Endothelial cell of umbilical vein (primary cell): ENCODE measurements at regions not wholly inside any gene's neighbourhood (a gene's known extent, or its start where the extent isn't known, plus 50 kb on each side); places are given as distances from the start of the nearest gene placed in this dataset.

Experiments
- EZH2 ChIP-seq: IDR thresholded peaks from 2 replicates; pipeline ENCODE4 v1.6.1; 2012; ENCODE audit warnings: borderline replicate concordance, low read depth, mild to moderate bottlenecking, moderate library complexity, low read length, inconsistent platforms; ENCODE audit not compliant: severe bottlenecking
- FOS ChIP-seq: IDR thresholded peaks from 2 replicates; pipeline ENCODE4 v1.6.1; 2011; ENCODE audit warnings: mild to moderate bottlenecking, low read length, moderate library complexity, borderline replicate concordance; ENCODE audit not compliant: insufficient read depth
- GATA2 ChIP-seq: IDR thresholded peaks from 2 replicates; pipeline ENCODE4 v1.7.0; 2011; ENCODE audit warnings: low read depth, mild to moderate bottlenecking, moderate library complexity, mixed read lengths, low read length; ENCODE audit not compliant: insufficient read length, insufficient read depth
- JUN ChIP-seq: IDR thresholded peaks from 2 replicates; pipeline ENCODE4 v1.6.1; 2011; ENCODE audit warnings: borderline replicate concordance, low read depth; ENCODE audit not compliant: insufficient read length, insufficient read depth
- MAX ChIP-seq: IDR thresholded peaks from 2 replicates; pipeline ENCODE4 v1.6.1; 2011; ENCODE audit not compliant: insufficient read depth, insufficient read length
- MYC ChIP-seq: IDR thresholded peaks from one replicate; pipeline ENCODE4 v1.6.1; 2011; ENCODE audit warnings: mild to moderate bottlenecking, low read depth, low read length
- POLR2A ChIP-seq: IDR thresholded peaks from 2 replicates; pipeline ENCODE4 v1.6.1; 2012; ENCODE audit warnings: low read depth, mild to moderate bottlenecking, control low read depth, low read length
- POLR2AphosphoS5 ChIP-seq: IDR thresholded peaks from 2 replicates; pipeline ENCODE4 v1.6.1; 2012; ENCODE audit warnings: low read depth, mild to moderate bottlenecking, control low read depth, low read length, moderate library complexity; ENCODE audit not compliant: insufficient read depth
- TF ChIP-seq, protein P1 (sequence below), 2 donors: IDR thresholded peaks; 1 replicate in 1 of 2; 2 replicates in 1 of 2; pipeline ENCODE4 v1.5.1; 2011; ENCODE audit warnings: low read length in 2 of 2, mild to moderate bottlenecking in 2 of 2, moderate library complexity in 2 of 2, control low read depth in 1 of 2, inconsistent platforms in 1 of 2, low read depth in 1 of 2; ENCODE audit not compliant: insufficient read depth in 1 of 2; ENCODE audit errors: extremely low read depth in 1 of 2

GRCh38 chr5:18375641-18376040 lies 741.4 kb downstream of the TAF11L14 start:
- TF ChIP-seq POLR2AphosphoS5 (no peak), POLR2A (no peak), MYC (no peak), EZH2 (no peak), JUN (no peak), FOS (no peak), MAX (no peak), GATA2 (no peak)
- TF ChIP-seq, protein P1, sequence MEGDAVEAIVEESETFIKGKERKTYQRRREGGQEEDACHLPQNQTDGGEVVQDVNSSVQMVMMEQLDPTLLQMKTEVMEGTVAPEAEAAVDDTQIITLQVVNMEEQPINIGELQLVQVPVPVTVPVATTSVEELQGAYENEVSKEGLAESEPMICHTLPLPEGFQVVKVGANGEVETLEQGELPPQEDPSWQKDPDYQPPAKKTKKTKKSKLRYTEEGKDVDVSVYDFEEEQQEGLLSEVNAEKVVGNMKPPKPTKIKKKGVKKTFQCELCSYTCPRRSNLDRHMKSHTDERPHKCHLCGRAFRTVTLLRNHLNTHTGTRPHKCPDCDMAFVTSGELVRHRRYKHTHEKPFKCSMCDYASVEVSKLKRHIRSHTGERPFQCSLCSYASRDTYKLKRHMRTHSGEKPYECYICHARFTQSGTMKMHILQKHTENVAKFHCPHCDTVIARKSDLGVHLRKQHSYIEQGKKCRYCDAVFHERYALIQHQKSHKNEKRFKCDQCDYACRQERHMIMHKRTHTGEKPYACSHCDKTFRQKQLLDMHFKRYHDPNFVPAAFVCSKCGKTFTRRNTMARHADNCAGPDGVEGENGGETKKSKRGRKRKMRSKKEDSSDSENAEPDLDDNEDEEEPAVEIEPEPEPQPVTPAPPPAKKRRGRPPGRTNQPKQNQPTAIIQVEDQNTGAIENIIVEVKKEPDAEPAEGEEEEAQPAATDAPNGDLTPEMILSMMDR (IDR thresholded peaks at IDR 0.05; ENCODE audit: extremely low read depth in 1 of 2, insufficient read depth in 1 of 2, low read depth in 1 of 2, low read length in 2 of 2): no peak
